HG02610 (cell line): ENCODE measurements at regions not wholly inside any gene's neighbourhood (a gene's known extent, or its start where the extent isn't known, plus 50 kb on each side); places are given as distances from the start of the nearest gene placed in this dataset.

Source experiments
- ATAC-seq: cut with Tn5 transposase; IDR thresholded peaks from one replicate; pipeline ENCODE4 v1.9.1; 2021; ENCODE audit warnings: mild to moderate bottlenecking, moderate library complexity; ENCODE audit not compliant: unreplicated experiment

- no peak for ATAC-seq
These were observed 330.2 kb downstream of the C16orf95 start for GRCh38 chr16:86986809-86987487.

GRCh38 chr16:86987746-86988670, 329.2 kb downstream of the C16orf95 start:
- no peak for ATAC-seq

- ATAC-seq, result no peak
These were observed 328.1 kb downstream of the C16orf95 start for GRCh38 chr16:86988920-86989696.

GRCh38 chr16:86990451-86990850, 326.7 kb downstream of the C16orf95 start:
- ATAC-seq, result no peak

GRCh38 chr16:86991679-86992078, 325.5 kb downstream of the C16orf95 start:
- no peak for ATAC-seq

- ATAC-seq, result no peak
These were observed 324.6 kb downstream of the C16orf95 start for GRCh38 chr16:86992587-86992986.

GRCh38 chr16:86993426-86994110, 323.6 kb downstream of the C16orf95 start:
- ATAC-seq, result no peak

- ATAC-seq, result no peak
These were observed 323.0 kb downstream of the C16orf95 start for GRCh38 chr16:86994215-86994614.

GRCh38 chr16:86994651-86995171, 322.5 kb downstream of the C16orf95 start:
- no peak for ATAC-seq

GRCh38 chr16:86995456-86995855, 321.7 kb downstream of the C16orf95 start:
- ATAC-seq, result no peak

GRCh38 chr16:86996081-86996480, 321.1 kb downstream of the C16orf95 start:
- ATAC-seq, result no peak

GRCh38 chr16:86997058-86997457, 320.1 kb downstream of the C16orf95 start:
- no peak for ATAC-seq

GRCh38 chr16:86998196-86999001, 318.8 kb downstream of the C16orf95 start:
- ATAC-seq, result no peak

- no peak for ATAC-seq
These were observed 317.2 kb downstream of the C16orf95 start for GRCh38 chr16:87000001-87000400.

GRCh38 chr16:87002717-87003413, 314.3 kb downstream of the C16orf95 start:
- ATAC-seq, result no peak

GRCh38 chr16:87003414-87003755, 313.8 kb downstream of the C16orf95 start:
- ATAC-seq, result no peak

GRCh38 chr16:87006021-87006420, 311.2 kb downstream of the C16orf95 start:
- ATAC-seq, result no peak

GRCh38 chr16:87006789-87007745, 310.1 kb downstream of the C16orf95 start:
- ATAC-seq, result no peak
